WTC11 (cell line): ENCODE measurements at regions not wholly inside any gene's neighbourhood (a gene's known extent, or its start where the extent isn't known, plus 50 kb on each side); places are given as distances from the start of the nearest gene placed in this dataset.

Experiments
- ATAC-seq: fragments of 200-7000 bp; cut with Tn5 transposase; 2 replicates; pipeline ENCODE4 v1.10.0; 2021; ENCODE audit warnings: mild to moderate bottlenecking, moderate library complexity
- CTCF ChIA-PET: fragments of 300-600 bp; sonication (Branson Sonifier 250); formaldehyde crosslinking; loops from one replicate; lab custom pipeline; 2021; ENCODE audit warnings: antibody characterized with exemption; lab: Charles Lee
- POLR2A ChIA-PET: fragments of 350-600 bp; sonication (Branson Sonifier 250); formaldehyde crosslinking; loops from one replicate; lab custom pipeline; 2021; ENCODE audit warnings: antibody characterized with exemption; lab: Charles Lee
- DNase-seq: peaks from one replicate; pipeline ENCODE4 v3.0.0; 2021; ENCODE audit warnings: low spot score
- H3K27ac Mint-ChIP-seq: 2 replicates; pipeline ENCODE4 v1.8.0; 2021; ENCODE audit warnings: mixed read lengths
- H3K27me3 Mint-ChIP-seq: 2 replicates; pipeline ENCODE4 v1.8.0; 2021; ENCODE audit warnings: low read depth, mild to moderate bottlenecking, moderate library complexity, mixed read lengths
- H3K36me3 Mint-ChIP-seq: 2 replicates; pipeline ENCODE4 v1.8.0; 2021; ENCODE audit warnings: mixed read lengths
- H3K4me1 Mint-ChIP-seq: 2 replicates; pipeline ENCODE4 v1.8.0; 2022; ENCODE audit warnings: mixed read lengths
- H3K4me3 Mint-ChIP-seq: 2 replicates; pipeline ENCODE4 v1.8.0; 2021; ENCODE audit warnings: mild to moderate bottlenecking, moderate library complexity, mixed read lengths
- H3K9me3 Mint-ChIP-seq: 2 replicates; pipeline ENCODE4 v1.8.0; 2021; ENCODE audit warnings: mixed read lengths
- E2F4 ChIP-seq: sonication (generic); formaldehyde crosslinking; IDR thresholded peaks from 2 replicates; pipeline ENCODE4 v1.8.1; 2022; ENCODE audit warnings: low read depth, mild to moderate bottlenecking, moderate library complexity, missing genetic modification reagents, borderline replicate concordance
- E2F5 ChIP-seq: sonication (generic); formaldehyde crosslinking; IDR thresholded peaks from 2 replicates; pipeline ENCODE4 v1.8.1; 2022; ENCODE audit warnings: mild to moderate bottlenecking, moderate library complexity, missing genetic modification reagents
- ESRRA ChIP-seq: sonication (generic); formaldehyde crosslinking; IDR thresholded peaks from 2 replicates; pipeline ENCODE4 v1.8.1; 2022; ENCODE audit warnings: mild to moderate bottlenecking, missing genetic modification reagents, borderline replicate concordance
- FOXJ3 ChIP-seq: sonication (generic); formaldehyde crosslinking; IDR thresholded peaks from 2 replicates; pipeline ENCODE4 v1.9.0; 2021; ENCODE audit warnings: missing genetic modification reagents, mild to moderate bottlenecking, borderline replicate concordance
- FOXK1 ChIP-seq: sonication (generic); formaldehyde crosslinking; IDR thresholded peaks from 2 replicates; pipeline ENCODE4 v1.8.0; 2022; ENCODE audit warnings: mild to moderate bottlenecking, moderate library complexity, missing genetic modification reagents
- FOXP4 ChIP-seq: sonication (generic); formaldehyde crosslinking; IDR thresholded peaks from 2 replicates; pipeline ENCODE4 v1.8.0; 2022; ENCODE audit warnings: mild to moderate bottlenecking, missing genetic modification reagents
- IRF2 ChIP-seq: sonication (generic); formaldehyde crosslinking; IDR thresholded peaks from 2 replicates; pipeline ENCODE4 v1.8.0; 2022; ENCODE audit warnings: low read depth, missing genetic modification reagents, borderline replicate concordance
- PRRX2 ChIP-seq: fragments of 250-450 bp; sonication (Bioruptor Pico); IDR thresholded peaks from 2 replicates; pipeline ENCODE4 v1.8.0; 2021; ENCODE audit warnings: mild to moderate bottlenecking
- RELA ChIP-seq: sonication (generic); formaldehyde crosslinking; IDR thresholded peaks from 2 replicates; pipeline ENCODE4 v1.8.1; 2022; ENCODE audit warnings: missing genetic modification reagents, mild to moderate bottlenecking, borderline replicate concordance
- TEAD1 ChIP-seq: sonication (generic); formaldehyde crosslinking; IDR thresholded peaks from 2 replicates; pipeline ENCODE4 v1.8.0; 2022; ENCODE audit warnings: mild to moderate bottlenecking, missing genetic modification reagents
- TP53 ChIP-seq: sonication (generic); formaldehyde crosslinking; IDR thresholded peaks from 2 replicates; pipeline ENCODE4 v1.8.1; 2023; ENCODE audit warnings: mild to moderate bottlenecking, missing genetic modification reagents
- ZNF232 ChIP-seq: sonication (generic); formaldehyde crosslinking; IDR thresholded peaks from 2 replicates; pipeline ENCODE4 v1.8.0; 2022; ENCODE audit warnings: mild to moderate bottlenecking, missing genetic modification reagents
- ZNF671 ChIP-seq: fragments of 250-450 bp; sonication (Bioruptor Pico); IDR thresholded peaks from 2 replicates; pipeline ENCODE4 v1.8.0; 2021; ENCODE audit warnings: mild to moderate bottlenecking
- TF ChIP-seq, protein P1 (sequence below): fragments of 200-600 bp; IDR thresholded peaks from 2 replicates; pipeline ENCODE4 v1.8.0; 2022; ENCODE audit warnings: antibody characterized with exemption
- TF ChIP-seq, protein P2 (sequence below): sonication (generic); formaldehyde crosslinking; IDR thresholded peaks from 2 replicates; pipeline ENCODE4 v1.8.1; 2023; ENCODE audit warnings: mild to moderate bottlenecking, missing genetic modification reagents, borderline replicate concordance

- DNase-seq (no peak), ATAC-seq (peak; percentile 87)
- Mint-ChIP-seq H3K36me3 (peaks cover 8% of the 10 kb centered on the region), H3K9me3 (peaks cover 7% of the 10 kb centered on the region), H3K27ac (no peak overlapping the region), H3K4me1 (peaks cover 31% of the 10 kb centered on the region), H3K4me3 (peak overlapping the region; percentile 37), H3K27me3 (peaks cover 79% of the 10 kb centered on the region)
- no peak for TF ChIP-seq ZNF671 (CRISPR knock-in tag)
- no peak for TF ChIP-seq TP53 (CRISPR knock-in tag)
- TF ChIP-seq ZNF232, result no peak
- peak; percentile 51; the same call in 1 of the 2 replicates for TF ChIP-seq FOXK1 (CRISPR knock-in tag)
- ChIA-PET CTCF (interaction anchor here (0.8 to 2.0 kb wide), 3 partner anchors 9 to 22 kb away, joined by 3 to 11 read pairs (median 6); no protein-coding TSS in a partner anchor), POLR2A (no interaction called here)
Measured at GRCh38 chr1:63198871-63199394, 123.4 kb upstream of the FOXD3 start.

DNA sequence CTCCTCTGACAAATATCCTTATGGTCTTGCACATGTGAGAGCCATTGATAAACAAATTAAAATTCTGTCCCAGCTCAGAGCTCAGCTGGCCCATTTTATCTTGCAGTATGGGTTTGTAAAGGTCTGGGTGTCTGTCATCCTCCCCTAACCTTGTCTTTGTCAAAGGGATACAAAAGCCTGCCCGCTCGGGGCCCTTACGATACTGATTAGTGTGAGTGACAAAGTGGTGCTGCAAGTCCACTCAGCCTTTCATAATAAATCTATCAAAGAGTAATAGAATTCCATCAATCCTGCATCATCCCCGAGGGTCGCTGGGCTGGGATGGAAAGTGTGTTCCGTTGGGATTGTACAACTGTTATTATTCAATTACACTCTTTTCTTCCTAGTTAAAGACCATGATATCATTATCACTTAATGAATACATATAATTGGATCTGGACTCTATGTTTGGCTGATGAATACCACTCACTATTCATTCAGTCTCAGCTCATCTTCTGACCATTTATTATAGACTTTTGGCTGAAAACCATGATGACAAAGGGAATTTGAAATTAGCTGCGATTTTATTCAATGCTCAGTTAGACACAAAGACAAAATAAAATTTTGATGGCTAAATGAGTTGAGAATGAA is 122.5 kb upstream of the FOXD3 start:
- ChIA-PET CTCF (interaction anchor here (1.2 to 2.0 kb wide), 2 partner anchors 8 to 11 kb away, joined by 6 to 11 read pairs; no protein-coding TSS in a partner anchor), POLR2A (no interaction called here)
- H3K27me3 Mint-ChIP-seq, result peaks cover 82% of the 10 kb centered on the region
- H3K36me3 Mint-ChIP-seq, result peaks cover 8% of the 10 kb centered on the region
- H3K27ac Mint-ChIP-seq, result no peak overlapping the region
- DNase-seq, result no peak
- peak overlapping the region; percentile 37 for H3K4me3 Mint-ChIP-seq
- ATAC-seq, result peak; percentile 59
- peaks cover 31% of the 10 kb centered on the region for H3K4me1 Mint-ChIP-seq
- H3K9me3 Mint-ChIP-seq, result peaks cover 7% of the 10 kb centered on the region
- TF ChIP-seq IRF2 (CRISPR knock-in tag) (no peak), ESRRA (CRISPR knock-in tag) (no peak), E2F5 (CRISPR knock-in tag) (no peak), FOXJ3 (CRISPR knock-in tag) (no peak), RELA (CRISPR knock-in tag) (no peak), PRRX2 (CRISPR knock-in tag) (no peak), FOXP4 (CRISPR knock-in tag) (no peak), ZNF232 (no peak), TEAD1 (CRISPR knock-in tag) (no peak), E2F4 (CRISPR knock-in tag) (no peak)
- TF ChIP-seq, protein P1, sequence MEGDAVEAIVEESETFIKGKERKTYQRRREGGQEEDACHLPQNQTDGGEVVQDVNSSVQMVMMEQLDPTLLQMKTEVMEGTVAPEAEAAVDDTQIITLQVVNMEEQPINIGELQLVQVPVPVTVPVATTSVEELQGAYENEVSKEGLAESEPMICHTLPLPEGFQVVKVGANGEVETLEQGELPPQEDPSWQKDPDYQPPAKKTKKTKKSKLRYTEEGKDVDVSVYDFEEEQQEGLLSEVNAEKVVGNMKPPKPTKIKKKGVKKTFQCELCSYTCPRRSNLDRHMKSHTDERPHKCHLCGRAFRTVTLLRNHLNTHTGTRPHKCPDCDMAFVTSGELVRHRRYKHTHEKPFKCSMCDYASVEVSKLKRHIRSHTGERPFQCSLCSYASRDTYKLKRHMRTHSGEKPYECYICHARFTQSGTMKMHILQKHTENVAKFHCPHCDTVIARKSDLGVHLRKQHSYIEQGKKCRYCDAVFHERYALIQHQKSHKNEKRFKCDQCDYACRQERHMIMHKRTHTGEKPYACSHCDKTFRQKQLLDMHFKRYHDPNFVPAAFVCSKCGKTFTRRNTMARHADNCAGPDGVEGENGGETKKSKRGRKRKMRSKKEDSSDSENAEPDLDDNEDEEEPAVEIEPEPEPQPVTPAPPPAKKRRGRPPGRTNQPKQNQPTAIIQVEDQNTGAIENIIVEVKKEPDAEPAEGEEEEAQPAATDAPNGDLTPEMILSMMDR, result no peak
- TF ChIP-seq, protein P2, sequence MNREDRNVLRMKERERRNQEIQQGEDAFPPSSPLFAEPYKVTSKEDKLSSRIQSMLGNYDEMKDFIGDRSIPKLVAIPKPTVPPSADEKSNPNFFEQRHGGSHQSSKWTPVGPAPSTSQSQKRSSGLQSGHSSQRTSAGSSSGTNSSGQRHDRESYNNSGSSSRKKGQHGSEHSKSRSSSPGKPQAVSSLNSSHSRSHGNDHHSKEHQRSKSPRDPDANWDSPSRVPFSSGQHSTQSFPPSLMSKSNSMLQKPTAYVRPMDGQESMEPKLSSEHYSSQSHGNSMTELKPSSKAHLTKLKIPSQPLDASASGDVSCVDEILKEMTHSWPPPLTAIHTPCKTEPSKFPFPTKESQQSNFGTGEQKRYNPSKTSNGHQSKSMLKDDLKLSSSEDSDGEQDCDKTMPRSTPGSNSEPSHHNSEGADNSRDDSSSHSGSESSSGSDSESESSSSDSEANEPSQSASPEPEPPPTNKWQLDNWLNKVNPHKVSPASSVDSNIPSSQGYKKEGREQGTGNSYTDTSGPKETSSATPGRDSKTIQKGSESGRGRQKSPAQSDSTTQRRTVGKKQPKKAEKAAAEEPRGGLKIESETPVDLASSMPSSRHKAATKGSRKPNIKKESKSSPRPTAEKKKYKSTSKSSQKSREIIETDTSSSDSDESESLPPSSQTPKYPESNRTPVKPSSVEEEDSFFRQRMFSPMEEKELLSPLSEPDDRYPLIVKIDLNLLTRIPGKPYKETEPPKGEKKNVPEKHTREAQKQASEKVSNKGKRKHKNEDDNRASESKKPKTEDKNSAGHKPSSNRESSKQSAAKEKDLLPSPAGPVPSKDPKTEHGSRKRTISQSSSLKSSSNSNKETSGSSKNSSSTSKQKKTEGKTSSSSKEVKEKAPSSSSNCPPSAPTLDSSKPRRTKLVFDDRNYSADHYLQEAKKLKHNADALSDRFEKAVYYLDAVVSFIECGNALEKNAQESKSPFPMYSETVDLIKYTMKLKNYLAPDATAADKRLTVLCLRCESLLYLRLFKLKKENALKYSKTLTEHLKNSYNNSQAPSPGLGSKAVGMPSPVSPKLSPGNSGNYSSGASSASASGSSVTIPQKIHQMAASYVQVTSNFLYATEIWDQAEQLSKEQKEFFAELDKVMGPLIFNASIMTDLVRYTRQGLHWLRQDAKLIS (CRISPR knock-in tag), result no peak
